HG03565 (cell line): ENCODE measurements at regions not wholly inside any gene's neighbourhood (a gene's known extent, or its start where the extent isn't known, plus 50 kb on each side); places are given as distances from the start of the nearest gene placed in this dataset.

Experiments used
- ATAC-seq: cut with Tn5 transposase; IDR thresholded peaks from one replicate; pipeline ENCODE4 v1.9.1; 2021; ENCODE audit warnings: mild to moderate bottlenecking, moderate library complexity; ENCODE audit not compliant: unreplicated experiment

- ATAC-seq, result peak; percentile 59
Measured at GRCh38 chr3:160129459-160130061, 95.7 kb upstream of the C3orf80 start.

GRCh38 chr3:160130071-160130470, 95.2 kb upstream of the C3orf80 start:
- ATAC-seq, result no peak

GRCh38 chr3:160130950-160131349, 94.3 kb upstream of the C3orf80 start:
- ATAC-seq, result no peak

- ATAC-seq, result no peak
Measured at GRCh38 chr3:160132226-160132625, 93.0 kb upstream of the C3orf80 start.

- no peak for ATAC-seq
Measured at GRCh38 chr3:160133757-160134156, 91.5 kb upstream of the C3orf80 start.

- ATAC-seq, result no peak
Measured at GRCh38 chr3:160134454-160134853, 90.8 kb upstream of the C3orf80 start.

GRCh38 chr3:160134964-160135363, 90.3 kb upstream of the C3orf80 start:
- ATAC-seq, result no peak

- no peak for ATAC-seq
Measured at GRCh38 chr3:160135851-160136250, 89.4 kb upstream of the C3orf80 start.

- ATAC-seq, result peak; percentile 44
Measured at GRCh38 chr3:160136421-160136820, 88.8 kb upstream of the C3orf80 start.

GRCh38 chr3:160139291-160139690, 85.9 kb upstream of the C3orf80 start:
- ATAC-seq, result no peak

- peak; percentile 42 for ATAC-seq
Measured at GRCh38 chr3:160140756-160141155, 84.5 kb upstream of the C3orf80 start.

GRCh38 chr3:160141485-160142185, 83.6 kb upstream of the C3orf80 start:
- ATAC-seq, result no peak

- no peak for ATAC-seq
Measured at GRCh38 chr3:160143482-160143881, 81.7 kb upstream of the C3orf80 start.

GRCh38 chr3:160150066-160150465, 75.2 kb upstream of the C3orf80 start:
- ATAC-seq, result no peak

- no peak for ATAC-seq
Measured at GRCh38 chr3:160150525-160150924, 74.7 kb upstream of the C3orf80 start.

GRCh38 chr3:160152638-160153037, 72.6 kb upstream of the C3orf80 start:
- ATAC-seq, result no peak

- no peak for ATAC-seq
Measured at GRCh38 chr3:160154033-160154432, 71.2 kb upstream of the C3orf80 start.

GRCh38 chr3:160154596-160154995, 70.6 kb upstream of the C3orf80 start:
- no peak for ATAC-seq

GRCh38 chr3:160157321-160157720, 67.9 kb upstream of the C3orf80 start:
- no peak for ATAC-seq

GRCh38 chr3:160159341-160159740, 65.9 kb upstream of the C3orf80 start:
- ATAC-seq, result no peak

- ATAC-seq, result no peak
Measured at GRCh38 chr3:160159806-160160205, 65.4 kb upstream of the C3orf80 start.

- ATAC-seq, result no peak
Measured at GRCh38 chr3:160161921-160162320, 63.3 kb upstream of the C3orf80 start.

- no peak for ATAC-seq
Measured at GRCh38 chr3:160162440-160162839, 62.8 kb upstream of the C3orf80 start.
